ENCODE measurements at regions not wholly inside any gene's neighbourhood (a gene's known extent, or its start where the extent isn't known, plus 50 kb on each side); places are given as distances from the start of the nearest gene placed in this dataset.

DNA sequence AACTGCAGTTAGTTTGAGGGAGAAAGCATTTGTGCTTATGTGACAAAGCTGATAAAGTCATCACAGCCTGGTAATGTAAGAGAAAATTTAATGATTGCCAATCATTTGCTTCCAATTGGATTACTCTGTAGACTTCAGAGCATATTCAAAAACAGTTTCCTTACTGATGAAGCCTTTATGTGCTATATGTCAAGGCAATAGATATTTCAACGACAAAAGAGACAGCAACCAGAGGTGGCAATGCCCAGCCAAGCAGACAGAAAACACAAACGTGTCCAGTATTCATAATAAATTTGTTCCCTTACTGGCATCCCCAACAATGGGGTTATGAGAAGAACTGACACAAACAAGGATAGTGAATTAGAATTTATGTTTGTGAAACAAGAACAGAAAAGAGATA, 1840.3 kb upstream of the PCDH7 start:
- TF ChIP-seq, protein P1, sequence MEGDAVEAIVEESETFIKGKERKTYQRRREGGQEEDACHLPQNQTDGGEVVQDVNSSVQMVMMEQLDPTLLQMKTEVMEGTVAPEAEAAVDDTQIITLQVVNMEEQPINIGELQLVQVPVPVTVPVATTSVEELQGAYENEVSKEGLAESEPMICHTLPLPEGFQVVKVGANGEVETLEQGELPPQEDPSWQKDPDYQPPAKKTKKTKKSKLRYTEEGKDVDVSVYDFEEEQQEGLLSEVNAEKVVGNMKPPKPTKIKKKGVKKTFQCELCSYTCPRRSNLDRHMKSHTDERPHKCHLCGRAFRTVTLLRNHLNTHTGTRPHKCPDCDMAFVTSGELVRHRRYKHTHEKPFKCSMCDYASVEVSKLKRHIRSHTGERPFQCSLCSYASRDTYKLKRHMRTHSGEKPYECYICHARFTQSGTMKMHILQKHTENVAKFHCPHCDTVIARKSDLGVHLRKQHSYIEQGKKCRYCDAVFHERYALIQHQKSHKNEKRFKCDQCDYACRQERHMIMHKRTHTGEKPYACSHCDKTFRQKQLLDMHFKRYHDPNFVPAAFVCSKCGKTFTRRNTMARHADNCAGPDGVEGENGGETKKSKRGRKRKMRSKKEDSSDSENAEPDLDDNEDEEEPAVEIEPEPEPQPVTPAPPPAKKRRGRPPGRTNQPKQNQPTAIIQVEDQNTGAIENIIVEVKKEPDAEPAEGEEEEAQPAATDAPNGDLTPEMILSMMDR (IDR thresholded peaks at IDR 0.05) = no peak
- no peak for TF ChIP-seq TCF7L2 (IDR thresholded peaks at IDR 0.05; ENCODE audit: low read depth, low read length)
- no peak for TF ChIP-seq POLR2AphosphoS5 (IDR thresholded peaks at IDR 0.05; ENCODE audit: low read depth, low read length)
- no peak for TF ChIP-seq SIN3A (IDR thresholded peaks at IDR 0.05; ENCODE audit: borderline replicate concordance, insufficient read depth, low read depth, low read length)

All from Panc1 (cell line).